SU-DHL-6 (cell line): ENCODE measurements at regions not wholly inside any gene's neighbourhood (a gene's known extent, or its start where the extent isn't known, plus 50 kb on each side); places are given as distances from the start of the nearest gene placed in this dataset.

Experiments used
- H2AFZ ChIP-seq: fragments of 200-600 bp; sonication (generic); 2 replicates; pipeline ENCODE4 v1.6.1; 2014; ENCODE audit warnings: low read depth, mild to moderate bottlenecking, moderate library complexity, mixed read lengths, antibody characterized with exemption, low read length; ENCODE audit not compliant: severe bottlenecking
- H3F3A ChIP-seq: fragments of 200-600 bp; shearing (Covaris generic); 2 replicates; pipeline ENCODE4 v1.6.0; 2016; ENCODE audit warnings: antibody characterized with exemption, mild to moderate bottlenecking; ENCODE audit not compliant: insufficient read depth
- H3K27ac ChIP-seq: fragments of 200-600 bp; sonication (generic); 2 replicates; pipeline ENCODE4 v1.5.1; 2016; ENCODE audit warnings: low read depth, mild to moderate bottlenecking, low read length, moderate library complexity, mixed read lengths
- H3K27me3 ChIP-seq: fragments of 200-600 bp; sonication (generic), shearing (Covaris generic); 2 replicates; pipeline ENCODE4 v1.6.0; 2014; ENCODE audit warnings: mild to moderate bottlenecking, low read length
- H3K36me3 ChIP-seq: fragments of 200-600 bp; sonication (generic); 2 replicates; pipeline ENCODE4 v1.6.1; 2014; ENCODE audit warnings: mild to moderate bottlenecking, low read length, mixed read lengths
- H3K4me2 ChIP-seq: fragments of 300-600, 200-600 bp; shearing (Covaris generic), sonication (generic); 2 replicates; pipeline ENCODE4 v1.6.0; 2014; ENCODE audit warnings: low read length, low read depth, mild to moderate bottlenecking; ENCODE audit not compliant: poor library complexity, severe bottlenecking
- H3K4me3 ChIP-seq: fragments of 200-600 bp; sonication (generic); 2 replicates; pipeline ENCODE4 v1.5.1; 2014; ENCODE audit warnings: antibody characterized with exemption, low read length, mild to moderate bottlenecking, mixed read lengths; ENCODE audit not compliant: insufficient read depth, poor library complexity, severe bottlenecking
- H3K79me2 ChIP-seq: fragments of 200-600 bp; sonication (generic); 2 replicates; pipeline ENCODE4 v1.6.1; 2014; ENCODE audit warnings: mild to moderate bottlenecking, low read length, moderate library complexity; ENCODE audit not compliant: insufficient read depth
- H3K9ac ChIP-seq: fragments of 200-600 bp; sonication (generic); 2 replicates; pipeline ENCODE4 v1.7.0; 2014; ENCODE audit warnings: mild to moderate bottlenecking, low read length
- H3K9me2 ChIP-seq: fragments of 200-600 bp; sonication (generic); replicated peaks from 2 replicates; pipeline ENCODE4 v1.6.1; 2014; ENCODE audit warnings: low read length; ENCODE audit not compliant: insufficient read depth
- H3K9me3 ChIP-seq: fragments of 200-600 bp; sonication (generic); 2 replicates; pipeline ENCODE4 v1.6.1; 2014; ENCODE audit warnings: low read length, mixed read lengths; ENCODE audit not compliant: insufficient read depth
- H4K20me1 ChIP-seq: fragments of 200-600 bp; sonication (generic); 2 replicates; pipeline ENCODE4 v1.6.1; 2014; ENCODE audit warnings: low read depth, mild to moderate bottlenecking, antibody characterized with exemption, low read length, moderate library complexity, mixed read lengths
- EZH2phosphoT487 ChIP-seq: fragments of 200-600 bp; sonication (generic), shearing (Covaris generic); conservative IDR thresholded peaks from 2 replicates; pipeline ENCODE4 v1.6.1; 2018; ENCODE audit warnings: mild to moderate bottlenecking, antibody characterized with exemption, low read length, moderate library complexity, mixed read lengths
- TF ChIP-seq, protein P1 (sequence below): fragments of 200-600 bp; sonication (generic); IDR thresholded peaks from one replicate; pipeline ENCODE4 v1.5.1; 2017; ENCODE audit warnings: antibody characterized with exemption, mild to moderate bottlenecking, low read length, moderate library complexity; ENCODE audit not compliant: insufficient read depth, poor library complexity, severe bottlenecking

DNA sequence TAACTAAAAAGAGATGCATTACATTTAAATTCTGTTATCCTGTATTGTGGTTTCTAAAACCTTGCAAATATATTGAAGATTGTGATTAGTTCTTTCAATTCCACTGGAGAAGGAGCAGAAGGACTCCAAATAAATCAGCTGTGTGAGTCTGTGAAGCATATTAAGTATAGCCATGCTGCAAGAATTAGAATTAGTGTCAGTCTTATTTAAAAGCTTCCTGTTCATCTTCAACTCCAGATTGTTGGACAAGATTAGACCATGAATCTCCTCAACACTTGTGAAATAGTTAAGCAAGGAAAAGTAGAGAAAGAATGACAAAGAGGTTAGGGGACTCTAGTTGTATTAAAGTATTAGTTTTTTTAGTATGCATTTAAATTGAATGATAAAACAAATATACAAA, 92.5 kb upstream of the LRP1B start:
- Histone ChIP-seq H3F3A (no peaks in the 10 kb centered on the region), H3K79me2 (no peaks in the 10 kb centered on the region), H3K9me2 (no peaks in the 10 kb centered on the region), H3K9me3 (no peaks in the 10 kb centered on the region), H3K9ac (no peak overlapping the region), H2AFZ (no peak overlapping the region), H4K20me1 (no peaks in the 10 kb centered on the region), H3K4me2 (no peak overlapping the region), H3K27me3 (no peaks in the 10 kb centered on the region), H3K36me3 (no peaks in the 10 kb centered on the region), H3K27ac (no peak overlapping the region), H3K4me3 (no peak overlapping the region)
- TF ChIP-seq, protein P1, sequence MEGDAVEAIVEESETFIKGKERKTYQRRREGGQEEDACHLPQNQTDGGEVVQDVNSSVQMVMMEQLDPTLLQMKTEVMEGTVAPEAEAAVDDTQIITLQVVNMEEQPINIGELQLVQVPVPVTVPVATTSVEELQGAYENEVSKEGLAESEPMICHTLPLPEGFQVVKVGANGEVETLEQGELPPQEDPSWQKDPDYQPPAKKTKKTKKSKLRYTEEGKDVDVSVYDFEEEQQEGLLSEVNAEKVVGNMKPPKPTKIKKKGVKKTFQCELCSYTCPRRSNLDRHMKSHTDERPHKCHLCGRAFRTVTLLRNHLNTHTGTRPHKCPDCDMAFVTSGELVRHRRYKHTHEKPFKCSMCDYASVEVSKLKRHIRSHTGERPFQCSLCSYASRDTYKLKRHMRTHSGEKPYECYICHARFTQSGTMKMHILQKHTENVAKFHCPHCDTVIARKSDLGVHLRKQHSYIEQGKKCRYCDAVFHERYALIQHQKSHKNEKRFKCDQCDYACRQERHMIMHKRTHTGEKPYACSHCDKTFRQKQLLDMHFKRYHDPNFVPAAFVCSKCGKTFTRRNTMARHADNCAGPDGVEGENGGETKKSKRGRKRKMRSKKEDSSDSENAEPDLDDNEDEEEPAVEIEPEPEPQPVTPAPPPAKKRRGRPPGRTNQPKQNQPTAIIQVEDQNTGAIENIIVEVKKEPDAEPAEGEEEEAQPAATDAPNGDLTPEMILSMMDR: no peak
- no peak for TF ChIP-seq EZH2phosphoT487

DNA sequence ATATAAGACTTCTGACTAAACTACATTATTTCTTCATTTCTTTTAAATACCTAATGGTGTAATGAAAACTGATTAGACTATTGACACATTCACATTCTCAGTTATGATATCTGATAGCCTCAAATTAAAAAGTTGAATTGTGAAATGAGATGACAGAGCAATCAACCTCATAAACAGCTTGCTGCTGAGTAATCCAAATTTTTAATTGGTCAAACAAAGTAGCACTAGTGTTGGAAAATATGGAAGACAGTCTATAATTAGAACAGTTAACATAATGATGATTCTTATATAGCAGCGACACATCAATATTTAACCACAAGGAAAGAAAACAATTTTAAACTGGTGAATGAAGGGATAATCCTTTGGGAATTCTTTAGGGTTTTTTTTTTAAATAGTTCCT, 91.9 kb upstream of the LRP1B start:
- no peak overlapping the region for H3K4me2 ChIP-seq
- H3K27ac ChIP-seq: no peak overlapping the region
- H4K20me1 ChIP-seq: no peaks in the 10 kb centered on the region
- TF ChIP-seq, protein P1: no peak
- TF ChIP-seq EZH2phosphoT487: no peak
- no peaks in the 10 kb centered on the region for H3K79me2 ChIP-seq
- H3K9me2 ChIP-seq: no peaks in the 10 kb centered on the region
- H2AFZ ChIP-seq: no peak overlapping the region
- no peak overlapping the region for H3K4me3 ChIP-seq
- H3K9me3 ChIP-seq: no peaks in the 10 kb centered on the region
- H3F3A ChIP-seq: no peaks in the 10 kb centered on the region
- H3K27me3 ChIP-seq: no peaks in the 10 kb centered on the region
- no peaks in the 10 kb centered on the region for H3K36me3 ChIP-seq
- no peak overlapping the region for H3K9ac ChIP-seq

DNA sequence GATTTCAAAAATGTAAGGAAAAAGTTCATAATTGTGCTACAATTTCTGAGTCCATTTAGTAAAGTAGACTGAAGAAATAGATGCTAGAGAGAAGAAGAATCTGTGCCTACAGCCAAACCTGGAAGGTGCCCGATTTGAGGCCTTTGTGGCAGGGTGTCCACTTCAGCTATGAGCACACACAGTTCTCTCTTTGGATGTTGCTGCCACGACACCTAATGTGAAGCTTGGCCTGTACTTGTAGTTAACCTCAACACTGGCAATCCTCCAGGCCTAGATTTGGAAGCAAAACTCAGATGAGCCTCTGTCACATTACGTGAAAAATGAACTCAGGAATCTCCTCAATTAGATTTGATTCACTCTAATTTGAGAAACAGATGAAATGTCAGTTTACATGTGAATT, 90.1 kb upstream of the LRP1B start:
- H3K4me3 ChIP-seq: no peak overlapping the region
- H3K79me2 ChIP-seq: no peaks in the 10 kb centered on the region
- H3F3A ChIP-seq: no peaks in the 10 kb centered on the region
- no peaks in the 10 kb centered on the region for H3K27me3 ChIP-seq
- H3K9me3 ChIP-seq: no peaks in the 10 kb centered on the region
- no peaks in the 10 kb centered on the region for H4K20me1 ChIP-seq
- no peaks in the 10 kb centered on the region for H3K36me3 ChIP-seq
- H3K9me2 ChIP-seq: no peaks in the 10 kb centered on the region
- H3K4me2 ChIP-seq: no peak overlapping the region
- H3K27ac ChIP-seq: no peak overlapping the region
- no peak overlapping the region for H2AFZ ChIP-seq
- no peak overlapping the region for H3K9ac ChIP-seq
- no peak for TF ChIP-seq EZH2phosphoT487
- TF ChIP-seq, protein P1: no peak

DNA sequence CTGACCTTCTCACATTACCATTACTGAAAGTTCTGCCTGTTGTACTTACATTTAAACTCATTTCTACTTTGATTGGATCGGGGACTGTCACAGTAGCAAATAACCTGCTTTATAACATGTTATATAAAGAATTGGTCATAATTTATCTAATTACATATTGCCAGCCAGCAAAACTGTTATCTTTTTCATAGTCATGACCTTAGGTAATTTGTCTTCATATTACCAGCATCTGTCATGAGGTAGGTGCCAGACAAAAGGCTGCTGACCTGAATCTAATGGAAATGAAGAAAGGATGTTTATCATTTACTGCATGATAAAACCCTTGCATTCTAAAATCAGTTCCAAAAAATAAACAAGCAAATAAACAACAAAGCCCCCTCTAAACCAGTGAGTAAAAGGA, 89.4 kb upstream of the LRP1B start:
- H3K79me2 ChIP-seq: no peaks in the 10 kb centered on the region
- H4K20me1 ChIP-seq: no peaks in the 10 kb centered on the region
- no peaks in the 10 kb centered on the region for H3K36me3 ChIP-seq
- H3K9ac ChIP-seq: no peak overlapping the region
- H3K9me3 ChIP-seq: no peaks in the 10 kb centered on the region
- no peak overlapping the region for H3K27ac ChIP-seq
- H3K4me2 ChIP-seq: no peak overlapping the region
- no peaks in the 10 kb centered on the region for H3K27me3 ChIP-seq
- H3K4me3 ChIP-seq: no peak overlapping the region
- H3F3A ChIP-seq: no peaks in the 10 kb centered on the region
- no peak overlapping the region for H2AFZ ChIP-seq
- H3K9me2 ChIP-seq: no peaks in the 10 kb centered on the region
- TF ChIP-seq, protein P1: no peak
- no peak for TF ChIP-seq EZH2phosphoT487
